GM23248 (cell line): ENCODE measurements at regions not wholly inside any gene's neighbourhood (a gene's known extent, or its start where the extent isn't known, plus 50 kb on each side); places are given as distances from the start of the nearest gene placed in this dataset.

ENCODE experiments used
- EZH2 ChIP-seq: fragments of 200-600 bp; sonication (generic); IDR thresholded peaks from 2 replicates; pipeline ENCODE4 v1.6.1; 2018; ENCODE audit warnings: antibody characterized with exemption, mild to moderate bottlenecking; ENCODE audit not compliant: insufficient read depth, poor library complexity, severe bottlenecking
- EZH2phosphoT487 ChIP-seq: fragments of 200-600 bp; sonication (generic); IDR thresholded peaks from 2 replicates; pipeline ENCODE4 v1.6.1; 2018; ENCODE audit warnings: antibody characterized with exemption, moderate library complexity, mild to moderate bottlenecking, low read depth; ENCODE audit not compliant: insufficient read depth

DNA sequence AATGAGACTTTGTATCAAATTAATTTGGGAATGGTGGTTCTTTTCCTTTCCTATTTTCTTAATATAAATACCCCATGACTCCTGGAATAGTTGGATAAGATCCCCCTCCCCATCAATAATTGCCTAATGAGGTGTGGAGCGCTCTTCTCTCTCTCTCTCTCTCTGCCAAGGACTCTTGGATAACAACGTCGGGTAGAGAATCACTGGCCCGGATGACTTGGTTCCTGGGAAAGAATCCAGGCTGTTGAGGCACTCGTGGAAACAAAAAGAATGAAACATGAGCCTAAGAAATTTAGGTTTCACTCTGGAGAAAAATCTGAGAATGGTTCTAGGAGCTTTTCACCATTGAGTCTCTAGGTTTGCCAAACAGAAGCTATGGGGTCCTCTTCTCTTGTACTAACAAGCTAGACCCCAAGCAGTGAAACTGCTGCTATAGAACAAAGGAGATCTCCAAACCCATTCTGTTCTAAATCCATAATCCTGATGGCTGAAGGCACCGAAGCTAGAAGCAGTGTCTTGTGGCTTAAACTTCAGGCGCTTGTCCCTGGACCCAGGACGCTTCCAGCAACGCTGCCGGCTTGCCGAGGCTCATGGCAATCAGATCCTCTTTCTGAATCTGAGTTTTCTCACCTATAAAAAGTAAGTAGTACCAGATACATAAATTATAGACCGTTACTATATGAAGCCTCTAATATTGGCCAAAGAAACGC, 241.6 kb upstream of the BTBD3 start:
- no peak for TF ChIP-seq EZH2
- no peak for TF ChIP-seq EZH2phosphoT487
